ENCODE measurements at regions not wholly inside any gene's neighbourhood (a gene's known extent, or its start where the extent isn't known, plus 50 kb on each side); places are given as distances from the start of the nearest gene placed in this dataset.

- H3K4me3 ChIP-seq (ENCODE audit: low read depth, low read length, poor library complexity, severe bottlenecking) = no peak overlapping the region
- no peak overlapping the region for H3K9ac ChIP-seq (ENCODE audit: low read length)
- H3K36me3 ChIP-seq (ENCODE audit: insufficient read depth, low read length) = no peaks in the 10 kb centered on the region
- H3K4me1 ChIP-seq (ENCODE audit: insufficient read depth, low read length, severe bottlenecking) = no peaks in the 10 kb centered on the region
- TF ChIP-seq CTCF (IDR thresholded peaks at IDR 0.05; ENCODE audit: low read length) = no peak
- TF ChIP-seq EZH2 (IDR thresholded peaks at IDR 0.05; ENCODE audit: borderline replicate concordance, low read length) = no peak
- no peak overlapping the region for H3K4me2 ChIP-seq (ENCODE audit: low read length)
- H3K9me2 ChIP-seq (ENCODE audit: low read depth, low read length) = no peaks in the 10 kb centered on the region
- H3K9me3 ChIP-seq (ENCODE audit: low read length) = no peaks in the 10 kb centered on the region
- H3K27me3 ChIP-seq (ENCODE audit: insufficient read depth, low read length) = 0 out of 2 replicates have a peak, but pooled peaks cover 3% of the 10 kb centered on the region
- no peak overlapping the region for H2AFZ ChIP-seq (ENCODE audit: low read length)
- H3F3A ChIP-seq (ENCODE audit: insufficient read depth, low read length) = no peaks in the 10 kb centered on the region
- H3K27ac ChIP-seq (ENCODE audit: low read depth, low read length, poor library complexity, severe bottlenecking) = no peak overlapping the region
- H3K79me2 ChIP-seq (ENCODE audit: insufficient read depth, low read length) = no peaks in the 10 kb centered on the region
- no peaks in the 10 kb centered on the region for H4K20me1 ChIP-seq (ENCODE audit: insufficient read depth, low read length)
Observed at GRCh38 chr17:73958453-73958852, 245.0 kb upstream of the RPL38 start.

- Histone ChIP-seq H3K79me2 (ENCODE audit: insufficient read depth, low read length) (no peaks in the 10 kb centered on the region), H3K4me1 (ENCODE audit: insufficient read depth, low read length, severe bottlenecking) (no peaks in the 10 kb centered on the region), H4K20me1 (ENCODE audit: insufficient read depth, low read length) (no peaks in the 10 kb centered on the region), H3K36me3 (ENCODE audit: insufficient read depth, low read length) (no peaks in the 10 kb centered on the region), H2AFZ (ENCODE audit: low read length) (no peak overlapping the region), H3K27ac (ENCODE audit: low read depth, low read length, poor library complexity, severe bottlenecking) (no peak overlapping the region), H3K9me3 (ENCODE audit: low read length) (no peaks in the 10 kb centered on the region), H3K4me3 (ENCODE audit: low read depth, low read length, poor library complexity, severe bottlenecking) (no peak overlapping the region), H3F3A (ENCODE audit: insufficient read depth, low read length) (no peaks in the 10 kb centered on the region), H3K9ac (ENCODE audit: low read length) (no peak overlapping the region), H3K9me2 (ENCODE audit: low read depth, low read length) (no peaks in the 10 kb centered on the region), H3K4me2 (ENCODE audit: low read length) (no peak overlapping the region), H3K27me3 (ENCODE audit: insufficient read depth, low read length) (0 out of 2 replicates have a peak, but pooled peaks cover 3% of the 10 kb centered on the region)
- TF ChIP-seq EZH2 (IDR thresholded peaks at IDR 0.05; ENCODE audit: borderline replicate concordance, low read length) = no peak
- no peak for TF ChIP-seq CTCF (IDR thresholded peaks at IDR 0.05; ENCODE audit: low read length)
Observed at GRCh38 chr17:73960469-73960868, 243.0 kb upstream of the RPL38 start.

GRCh38 chr17:73962308-73962707, 241.2 kb upstream of the RPL38 start:
- no peak overlapping the region for H3K27ac ChIP-seq (ENCODE audit: low read depth, low read length, poor library complexity, severe bottlenecking)
- H3K4me2 ChIP-seq (ENCODE audit: low read length) = no peak overlapping the region
- no peak overlapping the region for H3K4me3 ChIP-seq (ENCODE audit: low read depth, low read length, poor library complexity, severe bottlenecking)
- H3K9me3 ChIP-seq (ENCODE audit: low read length) = no peaks in the 10 kb centered on the region
- no peaks in the 10 kb centered on the region for H3K36me3 ChIP-seq (ENCODE audit: insufficient read depth, low read length)
- no peak overlapping the region for H3K9ac ChIP-seq (ENCODE audit: low read length)
- no peak for TF ChIP-seq CTCF (IDR thresholded peaks at IDR 0.05; ENCODE audit: low read length)
- TF ChIP-seq EZH2 (IDR thresholded peaks at IDR 0.05; ENCODE audit: borderline replicate concordance, low read length) = no peak
- no peaks in the 10 kb centered on the region for H3K4me1 ChIP-seq (ENCODE audit: insufficient read depth, low read length, severe bottlenecking)
- no peaks in the 10 kb centered on the region for H3F3A ChIP-seq (ENCODE audit: insufficient read depth, low read length)
- H4K20me1 ChIP-seq (ENCODE audit: insufficient read depth, low read length) = no peaks in the 10 kb centered on the region
- H2AFZ ChIP-seq (ENCODE audit: low read length) = no peak overlapping the region
- 0 out of 2 replicates have a peak, but pooled peaks cover 3% of the 10 kb centered on the region for H3K27me3 ChIP-seq (ENCODE audit: insufficient read depth, low read length)
- H3K9me2 ChIP-seq (ENCODE audit: low read depth, low read length) = no peaks in the 10 kb centered on the region
- no peaks in the 10 kb centered on the region for H3K79me2 ChIP-seq (ENCODE audit: insufficient read depth, low read length)

Measured in OCI-LY1 (cell line).